Endodermal cell (in vitro differentiated cells): ENCODE measurements at regions not wholly inside any gene's neighbourhood (a gene's known extent, or its start where the extent isn't known, plus 50 kb on each side); places are given as distances from the start of the nearest gene placed in this dataset.
A peak's percentile ranks its signal among the peaks of the same experiment; 100 is the strongest.

Experiments used
- DNase-seq: peaks from one replicate; pipeline ENCODE4 v3.0.0-alpha.2; 2017
- H3K27ac ChIP-seq: 2 replicates; pipeline ENCODE4 v1.5.1; 2013; ENCODE audit warnings: mild to moderate bottlenecking, low read depth, low read length, moderate library complexity
- H3K27me3 ChIP-seq: 2 replicates; pipeline ENCODE4 v1.6.1; 2013; ENCODE audit warnings: mild to moderate bottlenecking, low read length, moderate library complexity; ENCODE audit not compliant: insufficient read depth, control insufficient read depth, poor library complexity, severe bottlenecking
- H3K36me3 ChIP-seq: 2 replicates; pipeline ENCODE4 v1.7.0; 2013; ENCODE audit warnings: mild to moderate bottlenecking, low read length, moderate library complexity; ENCODE audit not compliant: control insufficient read depth, insufficient read depth
- H3K4me1 ChIP-seq: one replicate; pipeline ENCODE4 v1.7.0; 2013; ENCODE audit warnings: low read length; ENCODE audit not compliant: control insufficient read depth, insufficient read depth
- H3K4me3 ChIP-seq: 2 replicates; pipeline ENCODE4 v1.5.1; 2013; ENCODE audit warnings: mild to moderate bottlenecking, low read length, moderate library complexity
- H3K9ac ChIP-seq: 2 replicates; pipeline ENCODE4 v1.6.1; 2013; ENCODE audit warnings: mild to moderate bottlenecking, low read length, moderate library complexity; ENCODE audit not compliant: poor library complexity, severe bottlenecking; ENCODE audit errors: extremely low read depth
- H3K9me3 ChIP-seq: 2 replicates; pipeline ENCODE4 v1.6.1; 2013; ENCODE audit warnings: mild to moderate bottlenecking, low read length, moderate library complexity; ENCODE audit not compliant: control insufficient read depth
- H3K27ac Mint-ChIP-seq: 2 replicates; pipeline ENCODE4 v1.8.0; 2020; ENCODE audit warnings: mixed read lengths
- H3K27me3 Mint-ChIP-seq: 2 replicates; pipeline ENCODE4 v1.8.0; 2021; ENCODE audit warnings: mild to moderate bottlenecking, mixed read lengths; ENCODE audit not compliant: insufficient read depth
- H3K36me3 Mint-ChIP-seq: 2 replicates; pipeline ENCODE4 v1.8.0; 2020; ENCODE audit warnings: low read depth, mixed read lengths
- H3K4me1 Mint-ChIP-seq: 2 replicates; pipeline ENCODE4 v1.8.0; 2020; ENCODE audit warnings: mixed read lengths
- H3K4me3 Mint-ChIP-seq: 2 replicates; pipeline ENCODE4 v1.8.0; 2020; ENCODE audit warnings: mild to moderate bottlenecking, moderate library complexity, mixed read lengths
- H3K9me3 Mint-ChIP-seq: 2 replicates; pipeline ENCODE4 v1.8.0; 2020; ENCODE audit warnings: mild to moderate bottlenecking, mixed read lengths
- WGBS, 2 experiments: methylation state at CpG; one replicate each; pipeline versions ENCODE4 v1.1.5 to v1.1.7; 2013; ENCODE audit warnings: missing lambda C conversion rate in 2 of 2, mixed read lengths in 1 of 2; ENCODE audit not compliant: insufficient coverage in 1 of 2, insufficient read length in 1 of 2; 5-methylcytosine and 5-hydroxymethylcytosine counted together
- TF ChIP-seq, protein P1 (sequence below): fragments of 200-600 bp; sonication (generic); conservative IDR thresholded peaks from 2 replicates; pipeline ENCODE4 v1.5.0; 2021; ENCODE audit warnings: antibody characterized with exemption, mild to moderate bottlenecking

DNA sequence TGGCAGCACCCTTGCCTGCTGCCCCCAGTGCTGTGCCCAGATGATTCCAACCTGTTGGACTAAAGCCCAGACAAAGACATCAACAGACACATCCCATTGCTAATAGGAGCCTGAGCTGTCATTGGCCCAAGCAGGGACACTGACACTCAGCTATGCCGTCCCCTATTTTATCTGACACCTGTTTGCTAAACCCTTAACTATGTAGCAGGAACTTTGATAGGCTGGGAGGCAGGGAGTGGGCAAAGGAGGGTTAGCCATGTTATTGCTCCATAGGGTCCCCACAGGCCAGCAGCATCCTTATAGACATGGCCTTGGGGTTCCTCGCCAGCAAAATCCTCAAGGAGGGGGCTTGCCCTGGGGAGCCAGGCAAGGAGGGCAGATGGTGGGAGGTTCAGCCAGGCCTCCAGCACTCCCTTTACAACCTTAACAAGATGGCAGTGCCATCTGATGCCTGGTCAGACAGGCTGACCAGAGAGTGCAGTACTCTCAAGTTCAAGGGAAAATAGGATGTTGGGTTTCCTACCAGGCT lies 50.4 kb upstream of the CDKN2AIPNL start:
- H3K9me3 Mint-ChIP-seq: no peaks in the 10 kb centered on the region
- 63 to 92% methylated on average over 2 of the region's 2 CpGs for WGBS, 2 experiments
- H3K27ac Mint-ChIP-seq: no peak overlapping the region
- H3K36me3 ChIP-seq: no peaks in the 10 kb centered on the region
- H3K4me1 Mint-ChIP-seq: peaks cover 13% of the 10 kb centered on the region
- H3K27ac ChIP-seq: no peak overlapping the region
- TF ChIP-seq, protein P1, sequence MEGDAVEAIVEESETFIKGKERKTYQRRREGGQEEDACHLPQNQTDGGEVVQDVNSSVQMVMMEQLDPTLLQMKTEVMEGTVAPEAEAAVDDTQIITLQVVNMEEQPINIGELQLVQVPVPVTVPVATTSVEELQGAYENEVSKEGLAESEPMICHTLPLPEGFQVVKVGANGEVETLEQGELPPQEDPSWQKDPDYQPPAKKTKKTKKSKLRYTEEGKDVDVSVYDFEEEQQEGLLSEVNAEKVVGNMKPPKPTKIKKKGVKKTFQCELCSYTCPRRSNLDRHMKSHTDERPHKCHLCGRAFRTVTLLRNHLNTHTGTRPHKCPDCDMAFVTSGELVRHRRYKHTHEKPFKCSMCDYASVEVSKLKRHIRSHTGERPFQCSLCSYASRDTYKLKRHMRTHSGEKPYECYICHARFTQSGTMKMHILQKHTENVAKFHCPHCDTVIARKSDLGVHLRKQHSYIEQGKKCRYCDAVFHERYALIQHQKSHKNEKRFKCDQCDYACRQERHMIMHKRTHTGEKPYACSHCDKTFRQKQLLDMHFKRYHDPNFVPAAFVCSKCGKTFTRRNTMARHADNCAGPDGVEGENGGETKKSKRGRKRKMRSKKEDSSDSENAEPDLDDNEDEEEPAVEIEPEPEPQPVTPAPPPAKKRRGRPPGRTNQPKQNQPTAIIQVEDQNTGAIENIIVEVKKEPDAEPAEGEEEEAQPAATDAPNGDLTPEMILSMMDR: no peak
- H3K4me3 ChIP-seq: no peak overlapping the region
- H3K4me1 ChIP-seq: peaks cover 6% of the 10 kb centered on the region
- no peaks in the 10 kb centered on the region for H3K27me3 Mint-ChIP-seq
- no peak overlapping the region for H3K4me3 Mint-ChIP-seq
- H3K9me3 ChIP-seq: no peaks in the 10 kb centered on the region
- H3K27me3 ChIP-seq: no peaks in the 10 kb centered on the region
- no peak overlapping the region for H3K9ac ChIP-seq
- no peaks in the 10 kb centered on the region for H3K36me3 Mint-ChIP-seq
- DNase-seq: peak; percentile 53
